Inflammatory macrophage treated with lipopolysaccharide for 1 hour (primary cell): ENCODE measurements at regions not wholly inside any gene's neighbourhood (a gene's known extent, or its start where the extent isn't known, plus 50 kb on each side); places are given as distances from the start of the nearest gene placed in this dataset.

Experiments
- DNase-seq, 2 donors: peaks; one replicate each; pipeline ENCODE4 v3.0.0-alpha.2; 2020 to 2022

GRCh38 chr10:9189448-9189847 lies 1135.0 kb downstream of the GATA3 start:
- no peak for DNase-seq

GRCh38 chr10:9193120-9193519 lies 1138.6 kb downstream of the GATA3 start:
- no peak for DNase-seq

GRCh38 chr10:9195385-9195784 lies 1140.9 kb downstream of the GATA3 start:
- DNase-seq = no peak

GRCh38 chr10:9198611-9199010 lies 1144.1 kb downstream of the GATA3 start:
- DNase-seq = no peak

GRCh38 chr10:9205558-9205957 lies 1151.1 kb downstream of the GATA3 start:
- DNase-seq = no peak

GRCh38 chr10:9209105-9209798 lies 1154.8 kb downstream of the GATA3 start:
- peak; percentile 10 to 74 for DNase-seq

- no peak for DNase-seq
These were observed 1156.7 kb downstream of the GATA3 start for GRCh38 chr10:9211228-9211627.

- DNase-seq = no peak
These were observed 1160.1 kb downstream of the GATA3 start for GRCh38 chr10:9214618-9215017.

- no peak for DNase-seq
These were observed 1160.6 kb downstream of the GATA3 start for GRCh38 chr10:9215121-9215520.

- DNase-seq = no peak
These were observed 1165.4 kb downstream of the GATA3 start for GRCh38 chr10:9219860-9220259.

- DNase-seq = no peak
These were observed 1168.4 kb downstream of the GATA3 start for GRCh38 chr10:9222917-9223316.

- DNase-seq = no peak
These were observed 1173.3 kb downstream of the GATA3 start for GRCh38 chr10:9227679-9228365.

GRCh38 chr10:9228771-9229170 lies 1174.3 kb downstream of the GATA3 start:
- peak in 1 of 2 donors; percentile 4 for DNase-seq

GRCh38 chr10:9229702-9230244 lies 1175.3 kb downstream of the GATA3 start:
- peak in 1 of 2 donors; percentile 3 for DNase-seq

GRCh38 chr10:9230625-9231024 lies 1176.1 kb downstream of the GATA3 start:
- no peak for DNase-seq

GRCh38 chr10:9234191-9234590 lies 1179.7 kb downstream of the GATA3 start:
- DNase-seq = no peak

GRCh38 chr10:9238041-9238440 lies 1183.6 kb downstream of the GATA3 start:
- DNase-seq = no peak

- no peak for DNase-seq
These were observed 1184.8 kb downstream of the GATA3 start for GRCh38 chr10:9239298-9239697.

- DNase-seq = no peak
These were observed 1189.5 kb downstream of the GATA3 start for GRCh38 chr10:9243941-9244411.

- DNase-seq = no peak
These were observed 1190.4 kb downstream of the GATA3 start for GRCh38 chr10:9244864-9245263.

- DNase-seq = no peak
These were observed 1198.6 kb downstream of the GATA3 start for GRCh38 chr10:9253121-9253520.

GRCh38 chr10:9254353-9254752 lies 1199.9 kb downstream of the GATA3 start:
- DNase-seq = no peak

- no peak for DNase-seq
These were observed 1206.2 kb downstream of the GATA3 start for GRCh38 chr10:9260690-9261089.

- no peak for DNase-seq
These were observed 1208.3 kb downstream of the GATA3 start for GRCh38 chr10:9262770-9263169.
